GM12892 (cell line): ENCODE measurements at regions not wholly inside any gene's neighbourhood (a gene's known extent, or its start where the extent isn't known, plus 50 kb on each side); places are given as distances from the start of the nearest gene placed in this dataset.

Experiments used
- POLR2AphosphoS5 ChIP-seq: IDR thresholded peaks from 2 replicates; pipeline ENCODE4 v1.6.1; 2011; ENCODE audit warnings: low read depth, low read length, control low read depth
- TAF1 ChIP-seq: IDR thresholded peaks from 2 replicates; pipeline ENCODE4 v1.6.1; 2011; ENCODE audit warnings: low read depth, mild to moderate bottlenecking, control low read depth, low read length, borderline replicate concordance

DNA sequence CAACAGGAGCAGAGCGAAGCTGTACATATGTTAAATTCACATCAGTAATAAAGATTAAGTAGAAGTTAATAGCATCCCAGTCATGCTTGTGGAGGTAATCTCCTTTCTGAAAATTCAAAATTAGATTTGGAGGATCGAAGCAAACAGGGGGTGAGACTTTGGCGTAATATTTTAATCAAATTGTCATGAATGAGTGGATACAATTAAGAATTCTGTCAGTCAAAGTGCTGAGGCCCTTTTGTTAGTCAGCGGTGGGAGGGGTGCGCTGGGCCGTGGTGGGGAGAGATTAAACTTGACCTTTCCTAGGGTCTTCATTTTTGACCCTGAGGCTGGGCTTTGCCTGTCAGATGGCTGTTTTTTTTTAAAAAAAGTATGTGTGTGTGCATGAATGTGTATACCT is 226.7 kb downstream of the VRK1 start:
- TF ChIP-seq POLR2AphosphoS5 (no peak), TAF1 (no peak)
